Spleen (tissue), 7 donors: ENCODE measurements at regions not wholly inside any gene's neighbourhood (a gene's known extent, or its start where the extent isn't known, plus 50 kb on each side); places are given as distances from the start of the nearest gene placed in this dataset.
"Not testable (repeated sequence)": the region's sequence is repeated elsewhere in the genome, so short reads cannot be mapped to it uniquely, and the experiment has no call there.

ENCODE experiments used
- CTCF ChIP-seq, 11 experiments: fragments of 200-600 bp in 7 of 11; fragments of 450-650 bp in 4 of 11; sonication (generic) in 4 of 11; IDR thresholded peaks in 8 of 11; conservative IDR thresholded peaks in 3 of 11; 1 replicate in 7 of 11; 2 replicates in 4 of 11; pipeline versions ENCODE4 v1.4.0 to v1.8.0; 2016 to 2021; ENCODE audit warnings: antibody characterized with exemption in 11 of 11, inconsistent platforms in 4 of 11, mild to moderate bottlenecking in 1 of 11
- POLR2AphosphoS5 ChIP-seq, 3 donors: sonication (generic); formaldehyde crosslinking; IDR thresholded peaks; one replicate each; pipeline ENCODE4 v1.5.1; 2017; ENCODE audit warnings: antibody characterized with exemption in 3 of 3
- donor health status: DM: no; HTN: no; CAD: no; lungs with moderate emphysema.
- donor health status: DM: no; HTN: no; CAD: no.
- donor health status: DM: no; HTN: no; CAD: no.

GRCh38 chr11:29050962-29051361 lies 942.8 kb downstream of the METTL15 start:
- not testable (repeated sequence) for TF ChIP-seq POLR2AphosphoS5 (IDR thresholded peaks at IDR 0.05); CTCF (IDR thresholded peaks at IDR 0.05 in 8 of 11, conservative IDR thresholded peaks at IDR 0.05 in 3 of 11)
